ENCODE measurements at regions not wholly inside any gene's neighbourhood (a gene's known extent, or its start where the extent isn't known, plus 50 kb on each side); places are given as distances from the start of the nearest gene placed in this dataset.

DNA sequence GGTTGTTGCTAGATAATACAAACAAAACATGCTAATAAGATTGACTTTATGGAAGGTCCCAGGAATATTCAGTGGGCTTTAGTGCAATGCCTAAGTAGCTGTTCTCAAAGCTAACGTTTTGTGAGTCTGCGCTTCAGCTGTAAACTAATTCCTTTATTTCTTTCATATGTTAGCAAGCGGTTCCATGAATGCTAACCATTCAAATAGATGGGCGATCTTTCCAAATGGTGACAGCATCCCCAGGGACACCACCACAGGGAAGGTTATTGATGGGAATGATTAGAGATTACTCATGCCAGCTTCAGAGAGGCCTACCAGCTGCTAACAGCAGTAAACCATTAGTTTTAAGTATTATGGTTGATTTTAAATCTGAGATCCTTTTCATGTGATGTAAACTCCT is 405.7 kb upstream of the MCTP2 start:
- no peak for TF ChIP-seq RARB (CRISPR knock-in tag; IDR thresholded peaks at IDR 0.05)
- TF ChIP-seq, protein P1, sequence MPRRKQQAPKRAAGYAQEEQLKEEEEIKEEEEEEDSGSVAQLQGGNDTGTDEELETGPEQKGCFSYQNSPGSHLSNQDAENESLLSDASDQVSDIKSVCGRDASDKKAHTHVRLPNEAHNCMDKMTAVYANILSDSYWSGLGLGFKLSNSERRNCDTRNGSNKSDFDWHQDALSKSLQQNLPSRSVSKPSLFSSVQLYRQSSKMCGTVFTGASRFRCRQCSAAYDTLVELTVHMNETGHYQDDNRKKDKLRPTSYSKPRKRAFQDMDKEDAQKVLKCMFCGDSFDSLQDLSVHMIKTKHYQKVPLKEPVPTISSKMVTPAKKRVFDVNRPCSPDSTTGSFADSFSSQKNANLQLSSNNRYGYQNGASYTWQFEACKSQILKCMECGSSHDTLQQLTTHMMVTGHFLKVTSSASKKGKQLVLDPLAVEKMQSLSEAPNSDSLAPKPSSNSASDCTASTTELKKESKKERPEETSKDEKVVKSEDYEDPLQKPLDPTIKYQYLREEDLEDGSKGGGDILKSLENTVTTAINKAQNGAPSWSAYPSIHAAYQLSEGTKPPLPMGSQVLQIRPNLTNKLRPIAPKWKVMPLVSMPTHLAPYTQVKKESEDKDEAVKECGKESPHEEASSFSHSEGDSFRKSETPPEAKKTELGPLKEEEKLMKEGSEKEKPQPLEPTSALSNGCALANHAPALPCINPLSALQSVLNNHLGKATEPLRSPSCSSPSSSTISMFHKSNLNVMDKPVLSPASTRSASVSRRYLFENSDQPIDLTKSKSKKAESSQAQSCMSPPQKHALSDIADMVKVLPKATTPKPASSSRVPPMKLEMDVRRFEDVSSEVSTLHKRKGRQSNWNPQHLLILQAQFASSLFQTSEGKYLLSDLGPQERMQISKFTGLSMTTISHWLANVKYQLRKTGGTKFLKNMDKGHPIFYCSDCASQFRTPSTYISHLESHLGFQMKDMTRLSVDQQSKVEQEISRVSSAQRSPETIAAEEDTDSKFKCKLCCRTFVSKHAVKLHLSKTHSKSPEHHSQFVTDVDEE (CRISPR knock-in tag; IDR thresholded peaks at IDR 0.05) = no peak
- TF ChIP-seq CSDC2 (CRISPR knock-in tag; IDR thresholded peaks at IDR 0.05) = no peak
- TF ChIP-seq TOX (CRISPR knock-in tag; IDR thresholded peaks at IDR 0.05; ENCODE audit: borderline replicate concordance) = no peak
- no peak for TF ChIP-seq ZC3H10 (CRISPR knock-in tag; IDR thresholded peaks at IDR 0.05)
- TF ChIP-seq, protein P2, sequence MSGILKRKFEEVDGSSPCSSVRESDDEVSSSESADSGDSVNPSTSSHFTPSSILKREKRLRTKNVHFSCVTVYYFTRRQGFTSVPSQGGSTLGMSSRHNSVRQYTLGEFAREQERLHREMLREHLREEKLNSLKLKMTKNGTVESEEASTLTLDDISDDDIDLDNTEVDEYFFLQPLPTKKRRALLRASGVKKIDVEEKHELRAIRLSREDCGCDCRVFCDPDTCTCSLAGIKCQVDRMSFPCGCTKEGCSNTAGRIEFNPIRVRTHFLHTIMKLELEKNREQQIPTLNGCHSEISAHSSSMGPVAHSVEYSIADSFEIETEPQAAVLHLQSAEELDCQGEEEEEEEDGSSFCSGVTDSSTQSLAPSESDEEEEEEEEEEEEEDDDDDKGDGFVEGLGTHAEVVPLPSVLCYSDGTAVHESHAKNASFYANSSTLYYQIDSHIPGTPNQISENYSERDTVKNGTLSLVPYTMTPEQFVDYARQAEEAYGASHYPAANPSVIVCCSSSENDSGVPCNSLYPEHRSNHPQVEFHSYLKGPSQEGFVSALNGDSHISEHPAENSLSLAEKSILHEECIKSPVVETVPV (CRISPR knock-in tag; IDR thresholded peaks at IDR 0.05) = no peak
- no peak for TF ChIP-seq SNAI2 (CRISPR knock-in tag; IDR thresholded peaks at IDR 0.05)
- TF ChIP-seq ISL1 (CRISPR knock-in tag; IDR thresholded peaks at IDR 0.05) = no peak
- no peak for TF ChIP-seq ZNF565 (CRISPR knock-in tag; conservative IDR thresholded peaks at IDR 0.05; ENCODE audit: low read depth)
- TF ChIP-seq ZNF70 (CRISPR knock-in tag; IDR thresholded peaks at IDR 0.05) = no peak
- TF ChIP-seq PPARA (CRISPR knock-in tag; IDR thresholded peaks at IDR 0.05; ENCODE audit: borderline replicate concordance) = no peak
- no peak for TF ChIP-seq ESRRG (CRISPR knock-in tag; IDR thresholded peaks at IDR 0.05)
- TF ChIP-seq, protein P3, sequence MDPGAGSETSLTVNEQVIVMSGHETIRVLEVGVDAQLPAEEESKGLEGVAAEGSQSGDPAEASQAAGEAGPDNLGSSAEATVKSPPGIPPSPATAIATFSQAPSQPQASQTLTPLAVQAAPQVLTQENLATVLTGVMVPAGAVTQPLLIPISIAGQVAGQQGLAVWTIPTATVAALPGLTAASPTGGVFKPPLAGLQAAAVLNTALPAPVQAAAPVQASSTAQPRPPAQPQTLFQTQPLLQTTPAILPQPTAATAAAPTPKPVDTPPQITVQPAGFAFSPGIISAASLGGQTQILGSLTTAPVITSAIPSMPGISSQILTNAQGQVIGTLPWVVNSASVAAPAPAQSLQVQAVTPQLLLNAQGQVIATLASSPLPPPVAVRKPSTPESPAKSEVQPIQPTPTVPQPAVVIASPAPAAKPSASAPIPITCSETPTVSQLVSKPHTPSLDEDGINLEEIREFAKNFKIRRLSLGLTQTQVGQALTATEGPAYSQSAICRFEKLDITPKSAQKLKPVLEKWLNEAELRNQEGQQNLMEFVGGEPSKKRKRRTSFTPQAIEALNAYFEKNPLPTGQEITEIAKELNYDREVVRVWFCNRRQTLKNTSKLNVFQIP (CRISPR knock-in tag; IDR thresholded peaks at IDR 0.05; ENCODE audit: borderline replicate concordance, low read depth) = no peak
- TF ChIP-seq, protein P4, sequence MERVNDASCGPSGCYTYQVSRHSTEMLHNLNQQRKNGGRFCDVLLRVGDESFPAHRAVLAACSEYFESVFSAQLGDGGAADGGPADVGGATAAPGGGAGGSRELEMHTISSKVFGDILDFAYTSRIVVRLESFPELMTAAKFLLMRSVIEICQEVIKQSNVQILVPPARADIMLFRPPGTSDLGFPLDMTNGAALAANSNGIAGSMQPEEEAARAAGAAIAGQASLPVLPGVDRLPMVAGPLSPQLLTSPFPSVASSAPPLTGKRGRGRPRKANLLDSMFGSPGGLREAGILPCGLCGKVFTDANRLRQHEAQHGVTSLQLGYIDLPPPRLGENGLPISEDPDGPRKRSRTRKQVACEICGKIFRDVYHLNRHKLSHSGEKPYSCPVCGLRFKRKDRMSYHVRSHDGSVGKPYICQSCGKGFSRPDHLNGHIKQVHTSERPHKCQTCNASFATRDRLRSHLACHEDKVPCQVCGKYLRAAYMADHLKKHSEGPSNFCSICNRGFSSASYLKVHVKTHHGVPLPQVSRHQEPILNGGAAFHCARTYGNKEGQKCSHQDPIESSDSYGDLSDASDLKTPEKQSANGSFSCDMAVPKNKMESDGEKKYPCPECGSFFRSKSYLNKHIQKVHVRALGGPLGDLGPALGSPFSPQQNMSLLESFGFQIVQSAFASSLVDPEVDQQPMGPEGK (CRISPR knock-in tag; IDR thresholded peaks at IDR 0.05; ENCODE audit: borderline replicate concordance) = no peak
- no peak for TF ChIP-seq ARNTL (CRISPR knock-in tag; IDR thresholded peaks at IDR 0.05; ENCODE audit: borderline replicate concordance, low read depth)
- TF ChIP-seq ZNF8 (CRISPR knock-in tag; IDR thresholded peaks at IDR 0.05) = no peak
- no peak for TF ChIP-seq TCF4 (CRISPR knock-in tag; IDR thresholded peaks at IDR 0.05; ENCODE audit: borderline replicate concordance)
- TF ChIP-seq BACH2 (CRISPR knock-in tag; IDR thresholded peaks at IDR 0.05; ENCODE audit: borderline replicate concordance) = no peak
- TF ChIP-seq ZFP3 (CRISPR knock-in tag; IDR thresholded peaks at IDR 0.05) = no peak
- TF ChIP-seq OSR1 (CRISPR knock-in tag; IDR thresholded peaks at IDR 0.05) = no peak
- ATAC-seq = no peak

DNA sequence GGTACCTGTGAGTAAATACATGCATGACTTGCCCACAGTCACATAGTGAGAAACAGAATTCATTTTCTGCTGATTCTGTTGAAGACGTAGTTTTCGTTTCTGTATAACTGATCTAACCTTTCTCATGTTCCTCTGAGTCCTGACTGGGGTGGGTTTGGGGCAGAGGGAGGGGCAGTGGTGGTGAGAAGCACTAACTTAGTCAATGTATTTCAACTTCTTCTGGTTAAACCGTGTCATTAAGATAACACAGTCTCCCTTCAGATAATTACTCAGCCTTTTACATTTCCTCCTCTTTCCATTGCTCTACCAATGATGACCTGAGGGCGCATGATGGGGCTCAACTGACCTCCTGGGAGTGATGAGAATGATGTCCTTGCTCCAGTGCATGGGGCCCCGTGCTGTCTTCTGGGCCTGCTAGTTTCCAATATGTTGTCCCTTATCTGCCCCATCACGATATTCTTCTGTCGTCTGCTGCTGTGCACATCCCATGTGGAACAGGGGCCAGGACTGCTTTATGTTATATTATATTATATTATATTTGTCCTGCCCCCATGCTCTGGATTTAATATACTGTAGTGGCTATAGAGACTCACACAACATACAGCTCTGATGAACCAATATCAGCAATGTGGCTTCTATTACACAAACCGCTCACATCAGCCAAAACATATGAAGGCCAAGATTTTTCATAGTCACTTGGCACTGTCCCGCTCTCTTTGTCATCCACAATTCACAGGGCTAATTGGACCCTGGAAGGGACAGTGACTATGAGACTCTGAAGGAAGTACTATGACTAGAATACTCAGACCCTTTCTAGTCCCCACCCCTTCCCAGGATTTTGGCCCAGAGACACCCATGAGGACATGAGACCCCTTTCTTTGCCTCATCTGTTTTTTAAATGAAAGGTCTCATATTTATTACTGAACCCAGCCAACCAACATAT is 407.1 kb upstream of the MCTP2 start:
- TF ChIP-seq RARB (CRISPR knock-in tag; IDR thresholded peaks at IDR 0.05) (no peak), TCF4 (CRISPR knock-in tag; IDR thresholded peaks at IDR 0.05; ENCODE audit: borderline replicate concordance) (peak; percentile 30; the same call in 1 of the 2 replicates)
- ATAC-seq = no peak

DNA sequence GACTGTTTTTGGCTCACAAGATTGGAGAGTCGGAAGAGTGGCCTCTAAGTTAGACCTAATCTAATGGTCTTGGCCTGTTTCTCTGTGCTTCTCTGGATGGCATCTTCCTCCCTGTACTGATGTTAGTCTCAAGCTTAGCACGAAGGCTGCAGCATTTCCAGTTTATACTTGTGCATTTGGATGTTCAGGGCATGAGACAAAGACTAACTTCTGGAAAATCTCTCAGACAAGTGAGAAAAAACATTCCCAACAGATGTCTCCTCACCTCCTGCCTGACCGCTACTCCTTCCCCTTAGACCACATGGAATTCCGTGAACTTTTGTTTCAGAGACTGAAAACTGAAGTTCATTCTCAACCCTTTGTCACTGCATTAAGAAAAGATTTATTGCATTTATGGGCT is 410.8 kb upstream of the MCTP2 start:
- no peak for ATAC-seq
- TF ChIP-seq ZFP30 (CRISPR knock-in tag; IDR thresholded peaks at IDR 0.05) (no peak), ESRRG (CRISPR knock-in tag; IDR thresholded peaks at IDR 0.05) (no peak), PPARA (CRISPR knock-in tag; IDR thresholded peaks at IDR 0.05; ENCODE audit: borderline replicate concordance) (no peak), ARNTL (CRISPR knock-in tag; IDR thresholded peaks at IDR 0.05; ENCODE audit: borderline replicate concordance, low read depth) (no peak), RARB (CRISPR knock-in tag; IDR thresholded peaks at IDR 0.05) (no peak)
- TF ChIP-seq, protein P4 (CRISPR knock-in tag; IDR thresholded peaks at IDR 0.05; ENCODE audit: borderline replicate concordance) = no peak
